ENCODE measurements at regions not wholly inside any gene's neighbourhood (a gene's known extent, or its start where the extent isn't known, plus 50 kb on each side); places are given as distances from the start of the nearest gene placed in this dataset.

- intact Hi-C loops (cut with DNase I), result no loop called here
- H3K9me3 ChIP-seq, result no peaks in the 10 kb centered on the region
- H3K27ac ChIP-seq, result no peak overlapping the region
- ATAC-seq, result no peak
- H3K27me3 ChIP-seq, result no peaks in the 10 kb centered on the region
- H3K4me1 ChIP-seq, result no peaks in the 10 kb centered on the region
- TF ChIP-seq POLR2A (IDR thresholded peaks at IDR 0.05), result no peak
- no peak for TF ChIP-seq CTCF (IDR thresholded peaks at IDR 0.05)
- H3K4me3 ChIP-seq, result no peak overlapping the region
- WGBS, 4 donors, result 92 to 98% (median 95%) methylated on average over 1 of the region's 1 CpG
- no peak for DNase-seq
- H3K36me3 ChIP-seq, result no peaks in the 10 kb centered on the region
These were observed 1165.7 kb upstream of the IGFBP7 start for GRCh38 chr4:58275856-58276255.

GRCh38 chr4:58274553-58274952 is 1164.4 kb upstream of the IGFBP7 start:
- H3K36me3 ChIP-seq, result no peaks in the 10 kb centered on the region
- H3K27ac ChIP-seq, result no peak overlapping the region
- H3K9me3 ChIP-seq, result peaks cover 0 to 10% (median 0%) of the 10 kb centered on the region in 12 donors
- intact Hi-C loops (cut with DNase I), result no loop called here
- ATAC-seq, result no peak
- H3K27me3 ChIP-seq, result no peaks in the 10 kb centered on the region
- no peaks in the 10 kb centered on the region for H3K4me1 ChIP-seq
- DNase-seq, result no peak
- H3K4me3 ChIP-seq, result no peak overlapping the region
- WGBS, 4 donors, result 88 to 94% (median 90%) methylated on average over 5 of the region's 5 CpGs
- no peak for TF ChIP-seq CTCF (IDR thresholded peaks at IDR 0.05)
- TF ChIP-seq POLR2A (IDR thresholded peaks at IDR 0.05), result no peak

DNA sequence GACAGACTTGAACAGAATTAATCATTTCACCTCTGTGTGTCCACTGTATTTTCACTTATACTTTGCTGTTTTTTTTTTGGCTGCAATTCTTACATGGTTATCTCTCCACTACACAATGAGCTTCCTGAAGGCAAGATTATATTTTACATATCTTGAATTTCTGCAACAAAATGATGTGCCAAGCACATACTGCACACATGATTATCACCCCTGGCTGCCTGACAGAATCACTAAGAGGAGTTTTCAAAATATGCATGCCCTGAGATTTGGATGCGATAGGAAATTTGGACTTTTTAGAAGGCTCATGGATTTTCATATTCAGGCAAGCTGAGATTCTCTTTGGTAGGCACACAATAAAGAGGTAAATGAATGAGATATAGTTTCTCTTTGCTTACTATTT is 1162.1 kb upstream of the IGFBP7 start:
- no peak for ATAC-seq
- Histone ChIP-seq H3K4me3 (no peak overlapping the region), H3K27ac (no peak overlapping the region), H3K36me3 (no peaks in the 10 kb centered on the region), H3K27me3 (no peaks in the 10 kb centered on the region), H3K4me1 (no peaks in the 10 kb centered on the region), H3K9me3 (peaks cover 0 to 14% (median 0%) of the 10 kb centered on the region in 12 donors)
- WGBS, 4 donors, result 18 to 39% (median 25%) methylated on average over 1 of the region's 1 CpG
- TF ChIP-seq POLR2A (IDR thresholded peaks at IDR 0.05), result no peak
- no peak for TF ChIP-seq CTCF (IDR thresholded peaks at IDR 0.05)
- DNase-seq, result no peak
- intact Hi-C loops (cut with DNase I), result no loop called here

DNA sequence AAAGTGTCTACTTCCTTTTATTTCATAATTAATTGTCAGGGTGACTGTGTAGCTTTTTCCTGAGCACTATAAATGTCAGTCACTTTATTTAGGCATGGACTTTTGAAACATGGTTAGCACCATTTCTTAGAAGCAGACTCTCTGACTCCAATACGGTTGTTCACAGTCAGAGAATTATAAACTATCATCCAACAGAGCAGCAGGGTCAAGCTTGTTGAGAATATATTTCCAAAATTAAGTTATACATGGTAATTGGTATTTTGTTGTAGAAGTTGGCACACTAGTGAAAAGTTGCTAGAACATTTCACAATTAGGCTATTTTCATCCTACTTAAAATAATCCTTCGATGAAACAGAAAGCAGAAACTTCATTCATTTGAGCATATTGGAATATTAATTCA is 1155.5 kb upstream of the IGFBP7 start:
- WGBS, 4 donors, result 64 to 79% (median 72%) methylated on average over 2 of the region's 2 CpGs
- TF ChIP-seq POLR2A (IDR thresholded peaks at IDR 0.05) (no peak), CTCF (IDR thresholded peaks at IDR 0.05) (no peak)
- Histone ChIP-seq H3K4me3 (no peak overlapping the region), H3K27me3 (no peaks in the 10 kb centered on the region), H3K27ac (no peak overlapping the region), H3K9me3 (peaks cover 0 to 14% (median 0%) of the 10 kb centered on the region in 12 donors), H3K36me3 (no peaks in the 10 kb centered on the region), H3K4me1 (no peaks in the 10 kb centered on the region)
- DNase-seq (no peak), ATAC-seq (no peak)
- intact Hi-C loops (cut with DNase I), result no loop called here

Data from heart left ventricle (tissue), 16 donors.